Panc1 (cell line): ENCODE measurements at regions not wholly inside any gene's neighbourhood (a gene's known extent, or its start where the extent isn't known, plus 50 kb on each side); places are given as distances from the start of the nearest gene placed in this dataset.

ENCODE experiments used
- SIN3A ChIP-seq: IDR thresholded peaks from 2 replicates; pipeline ENCODE4 v1.6.1; 2012; ENCODE audit warnings: low read depth, mild to moderate bottlenecking, low read length, moderate library complexity, borderline replicate concordance; ENCODE audit not compliant: insufficient read depth
- TF ChIP-seq, protein P1 (sequence below): fragments of 450-650 bp; IDR thresholded peaks from 2 replicates; pipeline ENCODE4 v1.5.1; 2017; ENCODE audit warnings: mild to moderate bottlenecking

DNA sequence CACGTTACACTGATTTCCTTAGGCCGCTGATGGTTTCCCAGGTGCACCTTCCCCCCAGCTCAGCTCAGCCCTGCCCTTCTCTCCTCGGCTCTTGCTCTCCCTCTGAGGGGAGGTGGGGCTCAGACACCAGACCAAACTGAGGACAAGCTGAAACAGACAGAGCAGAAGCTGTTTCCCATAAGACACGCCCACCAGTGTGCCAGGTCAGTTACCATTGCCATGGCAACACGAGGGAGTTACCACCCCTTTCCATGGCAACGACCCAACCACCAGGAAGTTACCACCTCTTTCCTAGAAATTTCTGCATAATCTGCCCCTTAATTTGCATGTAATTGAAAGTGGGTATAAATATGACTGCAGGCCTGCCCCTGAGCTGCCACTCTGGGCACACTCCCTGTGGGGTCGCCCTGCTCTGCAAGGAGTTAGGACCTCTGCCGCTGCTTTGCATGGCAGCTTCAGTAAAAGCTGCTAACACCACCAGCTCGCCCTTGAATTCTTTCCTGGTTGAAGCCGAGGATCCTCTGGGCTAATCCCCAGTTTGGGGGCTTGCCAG is 120.9 kb upstream of the SMIM21 start:
- no peak for TF ChIP-seq SIN3A
- TF ChIP-seq, protein P1, sequence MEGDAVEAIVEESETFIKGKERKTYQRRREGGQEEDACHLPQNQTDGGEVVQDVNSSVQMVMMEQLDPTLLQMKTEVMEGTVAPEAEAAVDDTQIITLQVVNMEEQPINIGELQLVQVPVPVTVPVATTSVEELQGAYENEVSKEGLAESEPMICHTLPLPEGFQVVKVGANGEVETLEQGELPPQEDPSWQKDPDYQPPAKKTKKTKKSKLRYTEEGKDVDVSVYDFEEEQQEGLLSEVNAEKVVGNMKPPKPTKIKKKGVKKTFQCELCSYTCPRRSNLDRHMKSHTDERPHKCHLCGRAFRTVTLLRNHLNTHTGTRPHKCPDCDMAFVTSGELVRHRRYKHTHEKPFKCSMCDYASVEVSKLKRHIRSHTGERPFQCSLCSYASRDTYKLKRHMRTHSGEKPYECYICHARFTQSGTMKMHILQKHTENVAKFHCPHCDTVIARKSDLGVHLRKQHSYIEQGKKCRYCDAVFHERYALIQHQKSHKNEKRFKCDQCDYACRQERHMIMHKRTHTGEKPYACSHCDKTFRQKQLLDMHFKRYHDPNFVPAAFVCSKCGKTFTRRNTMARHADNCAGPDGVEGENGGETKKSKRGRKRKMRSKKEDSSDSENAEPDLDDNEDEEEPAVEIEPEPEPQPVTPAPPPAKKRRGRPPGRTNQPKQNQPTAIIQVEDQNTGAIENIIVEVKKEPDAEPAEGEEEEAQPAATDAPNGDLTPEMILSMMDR: no peak
